Kidney (tissue), 13 donors: ENCODE measurements at regions not wholly inside any gene's neighbourhood (a gene's known extent, or its start where the extent isn't known, plus 50 kb on each side); places are given as distances from the start of the nearest gene placed in this dataset.

Source experiments
- DNase-seq, 5 donors: peaks; one replicate each; pipeline ENCODE4 v3.0.0-alpha.2; 2013 to 2020
- FAIRE-seq: peaks from 2 replicates; lab custom pipeline; 2012; peaks lifted over from hg19 to GRCh38; lab: Jason Lieb, UNC
- H3K27ac ChIP-seq, 2 donors: one replicate each; pipeline ENCODE4 v1.7.0; 2013; ENCODE audit warnings: low read depth in 2 of 2, low read length in 2 of 2, inconsistent platforms in 1 of 2
- H3K27me3 ChIP-seq: one replicate; pipeline ENCODE4 v1.7.1; 2013; ENCODE audit warnings: low read length, inconsistent platforms; ENCODE audit not compliant: control insufficient read depth, insufficient read depth
- H3K36me3 ChIP-seq, 3 donors: one replicate each; pipeline versions ENCODE4 v1.7.0 to v1.7.1; 2013; ENCODE audit warnings: low read length in 3 of 3, control low read depth in 1 of 3, inconsistent platforms in 1 of 3; ENCODE audit not compliant: insufficient read depth in 3 of 3, control insufficient read depth in 2 of 3
- H3K4me1 ChIP-seq, 3 donors: one replicate each; pipeline versions ENCODE4 v1.7.0 to v1.7.1; 2013; ENCODE audit warnings: low read length in 3 of 3, inconsistent platforms in 1 of 3, low read depth in 1 of 3; ENCODE audit not compliant: control insufficient read depth in 2 of 3, insufficient read depth in 2 of 3
- H3K4me3 ChIP-seq, 3 donors: one replicate each; pipeline versions ENCODE4 v1.7.0 to v1.8.1; 2013; ENCODE audit warnings: low read length in 3 of 3, control low read depth in 1 of 3, inconsistent platforms in 1 of 3
- H3K9ac ChIP-seq, 3 donors: one replicate each; pipeline versions ENCODE4 v1.7.0 to v1.7.1; 2013; ENCODE audit warnings: low read length in 3 of 3, control low read depth in 1 of 3, inconsistent platforms in 1 of 3
- H3K9me3 ChIP-seq, 3 donors: one replicate each; pipeline versions ENCODE4 v1.7.0 to v1.7.1; 2013; ENCODE audit warnings: low read length in 3 of 3, control low read depth in 1 of 3, inconsistent platforms in 1 of 3; ENCODE audit not compliant: control insufficient read depth in 2 of 3, insufficient read depth in 1 of 3
- CTCF ChIP-seq: IDR thresholded peaks from 3 replicates; pipeline ENCODE4 v1.5.1; 2012; ENCODE audit warnings: mild to moderate bottlenecking, moderate library complexity, borderline replicate concordance; ENCODE audit not compliant: insufficient read depth; ENCODE audit errors: extremely low read depth
- intact Hi-C: fragments of 100-400 bp; cut with DNase I; formaldehyde crosslinking; loops from one replicate; pipeline ENCODE4 v1.11.1; 2022
- donor health status: control.
- donor health status: control.
- donor health status: control.
- donor health status: control.
- donor health status: control.
- donor health status: DM: yes; HTN: yes; CAD: no.
- donor health status: Normal renal cell carcinoma (clear cell type).

GRCh38 chr7:48872548-48872947, 51.8 kb upstream of the CDC14C start:
- H3K27ac ChIP-seq, result no peak overlapping the region
- no peaks in the 10 kb centered on the region for H3K27me3 ChIP-seq
- H3K9ac ChIP-seq, result no peak overlapping the region
- no peaks in the 10 kb centered on the region for H3K4me1 ChIP-seq
- no peaks in the 10 kb centered on the region for H3K36me3 ChIP-seq
- no peak for TF ChIP-seq CTCF
- H3K4me3 ChIP-seq, result no peak overlapping the region
- intact Hi-C loops, result no loop called here
- no peaks in the 10 kb centered on the region for H3K9me3 ChIP-seq
- DNase-seq, result peak in 1 of 5 donors; percentile 7
- no peak for FAIRE-seq
